Activated gamma-delta T cell (primary cell): ENCODE measurements at regions not wholly inside any gene's neighbourhood (a gene's known extent, or its start where the extent isn't known, plus 50 kb on each side); places are given as distances from the start of the nearest gene placed in this dataset.
"Not testable (repeated sequence)": the region's sequence is repeated elsewhere in the genome, so short reads cannot be mapped to it uniquely, and the experiment has no call there.

Experiments
- DNase-seq: peaks from one replicate; lab custom pipeline; 2025; lab: John Stamatoyannopoulos, UW

- no peak for DNase-seq
Measured at GRCh38 chrX:13381514-13381913, 61.7 kb upstream of the ATXN3L start.

- no peak for DNase-seq
Measured at GRCh38 chrX:13380211-13380610, 60.4 kb upstream of the ATXN3L start.

- DNase-seq: peak; percentile 10
Measured at GRCh38 chrX:13378562-13379518, 59.0 kb upstream of the ATXN3L start.

- DNase-seq: no peak
Measured at GRCh38 chrX:13377550-13377934, 57.7 kb upstream of the ATXN3L start.

- no peak for DNase-seq
Measured at GRCh38 chrX:13376857-13377549, 57.1 kb upstream of the ATXN3L start.

- DNase-seq: not testable (repeated sequence)
Measured at GRCh38 chrX:13375596-13375995, 55.7 kb upstream of the ATXN3L start.

- DNase-seq: no peak
Measured at GRCh38 chrX:13374364-13374763, 54.5 kb upstream of the ATXN3L start.

GRCh38 chrX:13373431-13374187, 53.8 kb upstream of the ATXN3L start:
- no peak for DNase-seq

- no peak for DNase-seq
Measured at GRCh38 chrX:13373027-13373426, 53.2 kb upstream of the ATXN3L start.

GRCh38 chrX:13372203-13372980, 52.5 kb upstream of the ATXN3L start:
- no peak for DNase-seq

GRCh38 chrX:13371186-13371585, 51.3 kb upstream of the ATXN3L start:
- DNase-seq: no peak

GRCh38 chrX:13370713-13371112, 50.9 kb upstream of the ATXN3L start:
- DNase-seq: no peak
